Kidney epithelial cell (primary cell): ENCODE measurements at regions not wholly inside any gene's neighbourhood (a gene's known extent, or its start where the extent isn't known, plus 50 kb on each side); places are given as distances from the start of the nearest gene placed in this dataset.
"Not testable (repeated sequence)": the region's sequence is repeated elsewhere in the genome, so short reads cannot be mapped to it uniquely, and the experiment has no call there.

ENCODE experiments used
- DNase-seq: peaks from one replicate; pipeline ENCODE4 v3.0.0-alpha.2; 2010; ENCODE audit warnings: low read depth
- H3K27me3 ChIP-seq: 2 replicates; pipeline ENCODE4 v1.6.0; 2011; ENCODE audit warnings: low read length; ENCODE audit not compliant: control insufficient read depth, insufficient read depth
- H3K36me3 ChIP-seq: 2 replicates; pipeline ENCODE4 v1.5.1; 2011; ENCODE audit warnings: low read length; ENCODE audit not compliant: control insufficient read depth, insufficient read depth
- H3K4me3 ChIP-seq: 2 replicates; pipeline ENCODE4 v1.5.1; 2011; ENCODE audit warnings: low read depth, mild to moderate bottlenecking, control low read depth, low read length
- TF ChIP-seq, protein P1 (sequence below): IDR thresholded peaks from 2 replicates; pipeline ENCODE4 v1.5.1; 2011; ENCODE audit warnings: mild to moderate bottlenecking, moderate library complexity, low read length, control low read depth, inconsistent platforms; ENCODE audit not compliant: insufficient read depth, poor library complexity, severe bottlenecking

DNA sequence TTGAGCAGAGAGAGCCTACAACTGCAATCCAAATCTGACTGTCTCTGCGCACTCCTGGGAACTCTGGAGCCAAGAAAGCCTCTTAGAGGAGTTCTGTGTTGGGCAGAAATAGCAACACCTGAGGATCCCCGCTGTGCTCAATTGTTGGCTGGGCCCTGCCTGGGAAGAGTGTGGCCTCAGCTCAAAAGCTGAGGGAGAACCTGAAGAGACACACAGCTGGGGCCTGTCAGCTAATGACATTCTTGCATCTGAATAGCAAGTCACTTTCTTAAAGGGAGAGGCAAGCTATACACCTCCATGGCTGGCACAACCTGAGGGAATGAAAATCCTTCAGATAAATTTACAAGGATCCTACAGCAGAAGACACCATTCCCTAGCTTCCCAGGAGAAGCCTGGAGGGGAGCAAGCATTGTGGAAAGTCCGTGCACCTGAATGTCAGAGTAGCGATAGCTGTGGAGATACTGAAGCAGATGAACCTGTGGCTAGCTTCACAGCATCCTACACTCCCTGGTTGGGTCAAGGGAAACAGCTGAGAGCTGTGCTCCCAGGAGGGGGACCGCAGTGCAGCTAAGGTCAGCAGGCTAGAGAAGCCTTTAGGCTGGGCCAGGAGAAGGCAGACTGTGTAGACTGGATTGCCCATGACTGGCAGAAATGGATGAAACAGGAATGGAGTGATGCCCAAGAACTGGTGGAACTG lies 159.9 kb upstream of the PFN2 start:
- Histone ChIP-seq H3K27me3 (no peaks in the 10 kb centered on the region), H3K36me3 (no peaks in the 10 kb centered on the region), H3K4me3 (no peak overlapping the region)
- TF ChIP-seq, protein P1, sequence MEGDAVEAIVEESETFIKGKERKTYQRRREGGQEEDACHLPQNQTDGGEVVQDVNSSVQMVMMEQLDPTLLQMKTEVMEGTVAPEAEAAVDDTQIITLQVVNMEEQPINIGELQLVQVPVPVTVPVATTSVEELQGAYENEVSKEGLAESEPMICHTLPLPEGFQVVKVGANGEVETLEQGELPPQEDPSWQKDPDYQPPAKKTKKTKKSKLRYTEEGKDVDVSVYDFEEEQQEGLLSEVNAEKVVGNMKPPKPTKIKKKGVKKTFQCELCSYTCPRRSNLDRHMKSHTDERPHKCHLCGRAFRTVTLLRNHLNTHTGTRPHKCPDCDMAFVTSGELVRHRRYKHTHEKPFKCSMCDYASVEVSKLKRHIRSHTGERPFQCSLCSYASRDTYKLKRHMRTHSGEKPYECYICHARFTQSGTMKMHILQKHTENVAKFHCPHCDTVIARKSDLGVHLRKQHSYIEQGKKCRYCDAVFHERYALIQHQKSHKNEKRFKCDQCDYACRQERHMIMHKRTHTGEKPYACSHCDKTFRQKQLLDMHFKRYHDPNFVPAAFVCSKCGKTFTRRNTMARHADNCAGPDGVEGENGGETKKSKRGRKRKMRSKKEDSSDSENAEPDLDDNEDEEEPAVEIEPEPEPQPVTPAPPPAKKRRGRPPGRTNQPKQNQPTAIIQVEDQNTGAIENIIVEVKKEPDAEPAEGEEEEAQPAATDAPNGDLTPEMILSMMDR: no peak
- DNase-seq: no peak

DNA sequence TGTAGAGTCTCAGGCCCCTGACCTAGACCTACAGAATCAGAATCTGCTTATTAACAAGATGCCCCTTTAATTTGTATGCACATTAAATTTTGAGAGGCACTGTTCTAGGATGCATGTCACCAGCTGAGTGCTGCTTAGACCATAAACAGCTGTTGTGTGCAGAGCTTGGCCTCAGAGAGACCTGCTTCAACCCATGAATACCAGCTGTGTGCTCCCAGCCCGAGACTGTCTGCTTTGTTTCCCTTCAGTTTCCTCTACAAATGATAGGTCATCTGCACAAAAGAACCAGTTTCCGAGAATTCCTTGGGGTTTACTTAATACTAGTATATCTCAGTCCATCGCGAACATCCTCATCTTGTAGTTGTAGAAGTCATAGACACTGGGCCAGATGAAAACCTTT lies 158.5 kb upstream of the PFN2 start:
- Histone ChIP-seq H3K27me3 (no peaks in the 10 kb centered on the region), H3K4me3 (no peak overlapping the region), H3K36me3 (no peaks in the 10 kb centered on the region)
- TF ChIP-seq, protein P1: no peak
- no peak for DNase-seq

DNA sequence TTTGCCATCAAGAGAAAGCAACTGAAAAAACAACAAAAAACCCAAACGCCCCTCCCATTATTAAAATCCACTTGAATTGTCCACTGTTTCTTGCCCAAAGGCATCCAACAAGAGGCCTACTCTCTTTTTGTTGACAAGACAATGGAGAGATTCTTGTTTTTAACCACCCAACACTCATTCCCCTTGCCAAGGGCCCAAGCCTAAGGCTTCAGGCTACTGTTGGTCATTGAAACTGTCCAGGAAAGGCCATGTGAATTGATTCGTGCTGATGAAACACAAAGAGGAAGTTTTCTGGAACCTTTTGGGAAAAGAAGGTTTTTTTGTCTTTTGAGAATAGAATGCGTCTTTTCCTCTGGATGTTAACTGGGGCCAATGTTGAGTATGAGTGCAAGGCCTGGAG lies 157.4 kb upstream of the PFN2 start:
- no peak for DNase-seq
- Histone ChIP-seq H3K27me3 (no peaks in the 10 kb centered on the region), H3K36me3 (no peaks in the 10 kb centered on the region), H3K4me3 (no peak overlapping the region)
- TF ChIP-seq, protein P1: no peak

DNA sequence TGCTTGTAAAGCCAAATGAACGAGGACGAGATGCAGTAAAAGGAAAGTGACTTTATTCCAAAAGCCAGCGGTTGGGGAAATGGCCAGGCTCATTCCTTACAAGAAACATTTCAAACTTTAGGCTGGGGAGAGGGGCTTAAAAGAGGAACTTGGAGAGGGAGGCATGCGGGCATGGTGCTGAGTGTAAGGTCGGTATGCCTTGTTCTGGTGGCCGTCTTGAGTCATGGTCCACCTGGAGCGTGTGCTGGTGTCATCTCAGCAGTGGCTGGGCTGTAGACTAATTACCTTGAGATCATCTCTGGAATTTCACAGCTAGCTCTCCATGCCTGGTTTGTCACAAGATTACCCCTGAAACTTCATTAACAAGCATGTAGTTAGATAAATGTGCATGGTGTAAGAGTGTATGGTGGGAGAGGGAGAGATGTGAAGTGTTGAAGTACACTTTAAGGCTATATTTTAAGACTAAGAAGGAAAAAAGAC lies 156.4 kb upstream of the PFN2 start:
- Histone ChIP-seq H3K4me3 (no peak overlapping the region), H3K27me3 (no peaks in the 10 kb centered on the region), H3K36me3 (no peaks in the 10 kb centered on the region)
- DNase-seq: no peak
- TF ChIP-seq, protein P1: no peak

DNA sequence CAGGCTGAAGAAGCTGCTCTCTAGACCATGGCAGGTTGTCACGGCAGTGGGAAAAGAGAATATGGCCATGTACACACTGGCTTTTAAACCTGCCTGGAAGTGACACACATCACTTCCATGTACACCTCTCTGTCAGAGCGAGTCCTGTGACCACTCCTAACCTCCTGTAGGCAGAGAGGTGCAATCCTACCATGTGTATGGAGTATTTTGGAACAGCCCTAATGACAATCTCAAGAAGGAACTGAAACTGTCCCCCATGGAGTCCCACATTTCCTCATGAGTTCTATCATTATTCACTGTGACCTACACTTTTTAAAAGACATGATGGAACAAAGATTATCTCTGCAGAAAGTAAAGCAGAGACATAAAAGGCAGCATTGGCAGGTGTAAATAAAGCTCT lies 153.4 kb upstream of the PFN2 start:
- H3K36me3 ChIP-seq: no peaks in the 10 kb centered on the region
- TF ChIP-seq, protein P1: no peak
- no peak overlapping the region for H3K4me3 ChIP-seq
- H3K27me3 ChIP-seq: no peaks in the 10 kb centered on the region
- DNase-seq: no peak

DNA sequence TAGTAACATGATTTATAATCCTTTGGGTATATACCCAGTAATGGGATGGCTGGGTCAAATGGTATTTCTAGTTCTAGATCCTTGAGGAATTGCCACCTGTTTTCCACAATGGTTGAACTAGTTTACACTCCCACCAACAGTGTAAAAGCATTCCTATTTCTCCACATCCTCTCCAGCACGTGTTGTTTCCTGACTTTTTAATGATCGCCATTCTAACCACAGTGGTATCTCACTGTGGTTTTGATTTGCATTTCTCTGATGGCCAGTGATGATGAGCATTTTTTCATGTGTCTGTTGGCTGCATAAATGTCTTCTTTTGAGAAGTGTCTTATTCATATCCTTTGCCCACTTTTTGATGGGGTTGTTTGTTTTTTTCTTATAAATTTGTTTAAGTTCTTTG lies 152.6 kb upstream of the PFN2 start:
- H3K27me3 ChIP-seq, H3K4me3 ChIP-seq, DNase-seq, H3K36me3 ChIP-seq: not testable (repeated sequence)
